HG02938 (cell line): ENCODE measurements at regions not wholly inside any gene's neighbourhood (a gene's known extent, or its start where the extent isn't known, plus 50 kb on each side); places are given as distances from the start of the nearest gene placed in this dataset.

Experiments used
- ATAC-seq: cut with Tn5 transposase; IDR thresholded peaks from one replicate; pipeline ENCODE4 v1.9.1; 2021; ENCODE audit warnings: mild to moderate bottlenecking, moderate library complexity; ENCODE audit not compliant: unreplicated experiment

GRCh38 chr5:71943874-71944273, 163.4 kb upstream of the MAP1B start:
- ATAC-seq, result no peak

DNA sequence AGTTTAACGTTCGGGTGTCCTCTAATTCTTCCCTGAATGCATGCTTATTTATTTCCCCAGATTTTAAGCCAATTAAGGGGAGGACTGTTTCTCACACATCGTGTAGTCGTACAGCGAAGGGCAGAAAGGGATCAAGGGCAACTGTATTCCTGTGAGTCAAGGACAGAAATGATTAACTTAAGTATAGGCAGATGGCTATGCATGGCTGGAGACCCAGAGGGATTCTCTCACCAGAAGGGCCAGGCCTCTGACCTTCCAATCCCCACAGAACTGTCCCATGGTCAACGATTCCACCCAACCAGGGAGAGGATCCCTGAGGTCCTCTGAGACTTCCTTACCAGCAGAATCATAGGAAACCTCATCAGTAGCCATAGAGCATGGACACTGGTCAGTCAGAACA, 161.8 kb upstream of the MAP1B start:
- no peak for ATAC-seq

- ATAC-seq, result no peak
Observed at GRCh38 chr5:71946343-71947030, 160.8 kb upstream of the MAP1B start.

DNA sequence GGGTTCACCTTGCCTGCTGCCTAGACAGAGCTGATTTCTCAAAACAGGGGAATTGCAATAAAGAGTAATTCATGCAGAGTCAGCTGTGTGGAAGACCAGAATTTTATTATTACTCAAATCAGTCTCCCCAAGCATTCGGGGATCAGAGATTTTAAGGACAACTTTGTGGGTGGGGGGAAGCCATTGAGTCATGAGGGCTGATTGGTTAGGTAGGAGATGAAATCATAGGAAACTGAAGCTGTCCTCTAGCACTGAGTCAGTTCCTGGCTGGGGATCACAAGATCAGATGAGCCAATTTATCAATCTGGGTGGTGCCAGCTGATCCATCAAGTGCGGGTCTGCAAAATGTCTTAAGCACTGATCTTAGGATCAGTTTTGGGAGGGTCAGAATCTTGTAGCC, 159.1 kb upstream of the MAP1B start:
- no peak for ATAC-seq

- ATAC-seq, result no peak
Observed at GRCh38 chr5:71949772-71950171, 157.5 kb upstream of the MAP1B start.

- no peak for ATAC-seq
Observed at GRCh38 chr5:71953866-71954265, 153.4 kb upstream of the MAP1B start.

- ATAC-seq, result no peak
Observed at GRCh38 chr5:71954329-71954728, 152.9 kb upstream of the MAP1B start.

DNA sequence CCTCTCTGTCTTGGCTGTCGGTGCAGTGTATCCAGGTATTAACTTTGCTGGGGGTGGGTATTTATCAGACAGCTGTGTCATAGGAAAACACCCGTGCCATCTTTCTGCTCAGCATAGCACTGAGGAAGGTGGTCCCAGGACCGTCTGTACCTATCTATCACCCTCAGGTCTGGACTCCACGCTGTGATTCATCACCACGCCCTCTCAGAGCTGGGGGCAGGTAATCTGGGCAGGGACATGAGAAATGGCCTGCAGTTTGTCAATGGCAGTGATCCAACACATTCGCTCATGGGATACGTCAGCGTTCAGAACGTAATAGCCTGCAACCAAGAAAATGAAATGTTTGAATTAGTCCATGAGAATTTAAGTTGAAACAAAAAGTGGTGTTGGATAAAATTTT, 151.6 kb upstream of the MAP1B start:
- no peak for ATAC-seq

DNA sequence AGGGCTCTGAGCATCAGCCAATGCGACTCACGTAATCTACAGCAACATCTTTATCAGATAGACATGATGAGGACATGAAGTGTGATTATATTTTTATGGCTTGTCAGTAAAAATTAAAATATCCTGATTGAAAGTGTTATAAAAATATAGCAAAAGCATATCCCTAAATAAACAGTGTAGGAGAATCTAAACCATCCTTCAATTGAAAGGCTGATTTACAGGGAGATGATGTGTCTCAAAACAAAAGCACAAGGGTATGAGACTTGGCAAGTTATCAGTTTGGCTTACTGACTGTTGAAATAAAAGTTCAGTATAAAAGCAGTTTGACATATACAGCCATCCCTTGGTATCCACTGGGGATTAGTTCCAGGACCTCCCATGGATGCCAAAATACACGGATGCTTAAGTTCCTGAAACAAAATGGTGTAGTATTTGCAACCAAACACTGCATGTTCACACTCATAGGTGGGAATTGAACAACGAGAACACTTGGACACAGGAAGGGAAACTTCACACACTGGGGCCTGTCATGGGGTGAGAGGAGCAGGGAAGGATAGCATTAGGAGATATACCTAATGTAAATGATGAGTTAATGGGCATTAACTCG, 149.9 kb upstream of the MAP1B start:
- no peak for ATAC-seq

GRCh38 chr5:71960195-71960594, 147.1 kb upstream of the MAP1B start:
- no peak for ATAC-seq

GRCh38 chr5:71961786-71962185, 145.5 kb upstream of the MAP1B start:
- no peak for ATAC-seq

DNA sequence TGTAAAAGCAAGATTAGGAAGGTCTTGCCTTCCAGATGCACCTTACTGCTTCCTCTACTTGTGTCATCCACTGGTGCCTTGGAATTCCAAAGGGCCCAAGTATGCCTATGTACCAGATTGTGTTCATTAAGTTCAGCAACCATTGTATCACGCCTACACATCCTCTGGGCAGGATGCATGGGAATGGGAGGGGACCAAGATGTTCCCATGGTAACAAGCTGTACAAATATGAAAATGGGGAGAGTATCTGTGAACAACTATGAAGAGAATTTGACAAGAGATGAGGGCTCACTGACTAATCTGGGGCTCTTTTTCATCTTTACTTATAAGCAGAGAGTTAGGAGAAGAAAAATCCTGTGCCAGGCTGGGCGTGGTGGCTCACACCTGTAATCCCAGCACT, 137.8 kb upstream of the MAP1B start:
- ATAC-seq, result no peak

GRCh38 chr5:71971862-71972261, 135.4 kb upstream of the MAP1B start:
- ATAC-seq, result no peak

GRCh38 chr5:71972777-71973473, 134.3 kb upstream of the MAP1B start:
- ATAC-seq, result no peak

DNA sequence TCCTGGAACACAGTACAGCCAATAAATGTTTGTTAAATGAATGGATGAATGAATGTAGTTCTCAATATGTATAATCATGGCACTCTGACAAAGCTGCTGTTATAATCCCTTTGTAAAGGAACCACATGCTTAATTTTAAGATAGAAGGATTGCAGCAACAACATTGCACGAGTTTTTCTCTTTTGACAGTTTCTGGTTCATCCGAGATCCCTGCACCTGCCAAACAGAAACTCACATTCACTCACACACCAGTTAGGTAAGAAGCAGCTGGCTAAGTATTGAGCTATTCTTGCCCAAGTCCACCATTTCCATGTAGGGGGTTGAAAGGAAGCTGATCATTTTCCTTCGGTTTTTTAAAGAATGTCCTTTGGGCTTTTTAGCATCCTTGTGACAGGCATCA, 133.7 kb upstream of the MAP1B start:
- ATAC-seq, result no peak

DNA sequence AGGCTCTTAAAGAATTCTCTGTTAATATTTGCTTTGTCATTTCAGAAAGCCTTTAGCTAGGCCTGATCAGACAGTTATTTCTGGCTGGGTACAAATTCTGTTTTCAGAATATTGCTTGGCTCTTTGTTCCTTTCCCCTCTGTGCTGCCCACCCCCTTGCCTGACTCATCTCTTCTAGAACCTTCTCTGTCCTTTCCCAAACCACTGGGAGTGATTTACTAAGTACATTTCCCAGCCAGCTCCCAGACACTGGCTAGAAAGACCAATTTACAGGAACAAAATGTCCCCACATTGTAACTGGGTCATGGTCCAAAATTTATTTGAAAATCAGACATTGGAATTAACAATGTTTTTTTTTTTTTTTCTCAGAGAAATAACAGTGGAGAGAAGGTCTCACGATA, 133.1 kb upstream of the MAP1B start:
- ATAC-seq, result no peak

DNA sequence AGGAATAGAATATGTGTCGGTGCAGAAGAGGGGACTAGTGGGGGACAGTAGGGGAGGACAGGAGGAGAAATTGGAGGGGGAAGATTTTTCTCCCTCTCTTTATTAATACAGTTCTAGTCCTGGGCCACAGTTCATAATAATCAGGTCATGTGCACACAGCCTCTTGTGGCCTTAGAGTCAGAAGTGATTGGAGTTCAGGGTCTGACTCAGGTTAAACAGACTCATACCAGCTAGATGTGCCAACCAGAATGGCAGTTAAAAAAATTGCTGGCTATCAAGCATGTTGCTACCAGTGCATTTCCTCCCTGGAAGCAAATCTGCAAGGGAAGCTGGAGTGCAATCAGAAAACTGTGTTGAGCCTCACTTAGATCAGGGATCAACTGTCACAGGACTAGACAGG, 132.7 kb upstream of the MAP1B start:
- no peak for ATAC-seq

DNA sequence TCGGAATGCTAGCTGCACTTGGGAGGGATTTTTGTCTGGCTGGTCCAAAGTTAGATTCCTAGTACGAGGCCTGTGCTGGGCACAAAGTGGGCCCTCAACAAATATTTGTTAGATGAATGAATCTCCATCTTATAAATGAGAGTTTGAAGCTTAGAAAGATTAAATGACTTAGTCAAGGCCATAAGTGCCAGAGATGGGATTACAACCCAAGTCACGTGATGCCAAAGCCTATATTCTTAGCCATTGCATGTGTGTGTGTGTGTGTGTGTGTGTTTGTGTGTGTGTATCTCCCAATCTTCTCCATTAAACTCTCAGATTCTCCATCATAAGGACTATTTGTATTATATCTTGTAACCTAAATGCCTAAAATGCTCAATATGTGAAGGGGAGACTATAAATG, 130.8 kb upstream of the MAP1B start:
- ATAC-seq, result no peak

GRCh38 chr5:71977311-71977710, 130.0 kb upstream of the MAP1B start:
- ATAC-seq, result no peak

- ATAC-seq, result no peak
Observed at GRCh38 chr5:71978216-71978615, 129.1 kb upstream of the MAP1B start.

DNA sequence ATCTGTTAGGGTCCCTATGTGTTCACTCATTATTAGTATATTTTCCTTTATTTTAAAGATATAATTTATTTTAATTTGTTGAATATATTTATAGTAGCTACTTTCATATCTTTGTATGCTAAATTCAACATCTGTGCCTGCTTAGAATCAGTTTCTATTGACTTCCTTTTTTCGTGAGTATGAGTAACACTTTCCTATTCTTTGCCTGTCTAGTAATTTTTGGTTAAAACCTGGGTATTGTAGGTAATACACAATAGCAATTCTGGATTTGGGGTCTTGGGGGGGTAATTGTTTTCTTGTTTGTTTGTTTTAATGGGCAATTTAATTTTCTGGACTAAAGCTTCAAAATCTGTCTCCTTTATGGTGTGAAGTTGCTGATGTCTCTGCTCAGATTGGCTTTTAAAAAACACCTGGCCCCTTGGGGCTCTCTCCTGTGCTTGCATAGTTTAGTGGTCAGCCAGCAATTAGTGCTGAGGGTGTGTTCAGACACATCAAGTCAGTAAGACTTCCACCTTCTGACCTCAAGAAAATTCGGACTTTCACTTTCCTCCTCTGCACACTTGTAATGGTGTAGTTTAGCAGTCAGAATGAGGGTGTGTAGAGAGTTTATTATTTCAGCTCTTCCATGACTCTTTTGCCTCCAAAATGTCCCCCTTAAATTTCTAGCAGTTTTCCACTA, 124.4 kb upstream of the MAP1B start:
- ATAC-seq, result no peak

DNA sequence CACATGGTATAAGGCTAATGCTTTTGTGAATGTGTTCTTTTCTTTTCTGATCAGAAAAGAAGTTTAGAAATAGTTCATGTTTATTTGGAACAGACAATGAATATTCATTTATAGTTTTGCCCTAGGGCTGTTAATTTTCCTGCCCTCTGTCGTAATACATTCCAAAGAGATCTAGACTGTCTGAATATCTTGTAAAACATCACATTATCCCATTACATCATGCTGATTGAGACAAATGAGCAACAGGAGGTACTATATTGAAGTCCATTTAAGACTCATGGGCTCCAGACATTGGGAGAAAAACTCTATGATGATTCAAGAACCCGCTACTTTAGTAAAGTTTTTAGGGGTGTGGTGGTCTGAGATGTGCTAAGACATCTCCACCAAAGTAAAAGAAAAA, 121.2 kb upstream of the MAP1B start:
- no peak for ATAC-seq
